HUES64 (cell line): ENCODE measurements at regions not wholly inside any gene's neighbourhood (a gene's known extent, or its start where the extent isn't known, plus 50 kb on each side); places are given as distances from the start of the nearest gene placed in this dataset.

Experiments used
- H3K27ac ChIP-seq: 2 replicates; pipeline ENCODE4 v1.7.0; 2013; ENCODE audit warnings: low read depth, low read length, inconsistent platforms
- H3K27me3 ChIP-seq: 2 replicates; pipeline ENCODE4 v1.6.1; 2013; ENCODE audit warnings: mild to moderate bottlenecking, low read length; ENCODE audit not compliant: insufficient read depth
- H3K36me3 ChIP-seq: 2 replicates; pipeline ENCODE4 v1.6.1; 2013; ENCODE audit warnings: mild to moderate bottlenecking, low read length; ENCODE audit not compliant: insufficient read depth
- H3K4me1 ChIP-seq: 2 replicates; pipeline ENCODE4 v1.6.1; 2013; ENCODE audit warnings: mild to moderate bottlenecking, low read length, moderate library complexity; ENCODE audit not compliant: insufficient read depth
- H3K4me3 ChIP-seq: 2 replicates; pipeline ENCODE4 v1.5.1; 2013; ENCODE audit warnings: mild to moderate bottlenecking, low read length, moderate library complexity
- H3K9ac ChIP-seq: 2 replicates; pipeline ENCODE4 v1.6.1; 2013; ENCODE audit warnings: mild to moderate bottlenecking, low read depth, low read length
- H3K9me3 ChIP-seq: 2 replicates; pipeline ENCODE4 v1.6.1; 2013; ENCODE audit warnings: low read depth, low read length; ENCODE audit not compliant: insufficient read depth
- WGBS: fragments of 150-250, 120-280 bp; methylation state at CpG from one replicate; pipeline ENCODE4 v1.1.7; 2013; ENCODE audit warnings: missing lambda C conversion rate; 5-methylcytosine and 5-hydroxymethylcytosine counted together

DNA sequence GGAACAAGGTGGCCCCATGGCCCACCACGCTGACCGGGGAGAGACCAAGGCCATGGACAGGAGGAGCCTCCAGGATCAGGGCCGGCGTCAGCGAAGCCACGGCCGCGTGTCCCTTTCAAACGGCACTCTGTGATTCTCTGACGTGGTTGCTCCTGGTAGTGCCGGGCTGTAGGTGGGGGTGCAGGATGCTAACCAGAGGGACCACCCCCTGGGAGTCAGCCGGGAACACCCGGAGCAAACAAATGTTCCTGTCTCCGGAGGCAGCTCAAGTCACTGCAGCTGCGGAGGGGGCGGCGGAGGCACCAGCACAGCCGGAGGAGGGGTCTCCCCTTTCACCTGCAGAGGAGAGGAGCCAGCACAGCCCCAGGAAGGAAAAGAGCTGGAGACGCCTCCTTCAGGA lies 750.6 kb upstream of the SALL3 start:
- Histone ChIP-seq H3K36me3 (no peaks in the 10 kb centered on the region), H3K4me3 (peak overlapping the region; percentile 27; the same call in 1 of the 2 replicates), H3K27me3 (no peaks in the 10 kb centered on the region), H3K4me1 (peaks cover 3% of the 10 kb centered on the region; the same call in 1 of the 2 replicates), H3K9ac (no peak overlapping the region), H3K9me3 (no peaks in the 10 kb centered on the region), H3K27ac (no peak overlapping the region)
- 38% methylated on average over 19 of the region's 19 CpGs for WGBS

DNA sequence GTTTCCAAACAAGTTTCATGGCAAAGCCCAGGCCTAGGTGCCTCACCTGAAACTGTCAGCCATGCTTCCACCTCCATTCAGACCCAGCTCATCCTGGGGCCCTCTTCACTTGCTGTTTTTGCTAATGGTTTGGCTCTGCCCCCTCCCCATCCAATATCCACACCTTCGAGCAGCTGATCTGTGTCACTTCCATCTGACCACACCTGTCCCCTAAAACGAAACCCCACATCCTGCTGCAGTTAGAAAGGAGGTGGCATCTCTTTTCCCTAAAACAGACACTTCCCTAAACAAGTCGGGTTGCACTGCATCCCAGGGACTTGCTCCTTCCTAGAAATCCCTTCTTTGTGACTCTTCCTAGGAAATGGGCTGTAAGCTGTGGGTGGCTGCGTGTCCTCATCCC lies 748.7 kb upstream of the SALL3 start:
- Histone ChIP-seq H3K9me3 (no peaks in the 10 kb centered on the region), H3K4me1 (peaks cover 3% of the 10 kb centered on the region; the same call in 1 of the 2 replicates), H3K27ac (no peak overlapping the region), H3K36me3 (no peaks in the 10 kb centered on the region), H3K9ac (no peak overlapping the region), H3K4me3 (no peak overlapping the region), H3K27me3 (no peaks in the 10 kb centered on the region)
- 84% methylated on average over 4 of the region's 4 CpGs for WGBS

DNA sequence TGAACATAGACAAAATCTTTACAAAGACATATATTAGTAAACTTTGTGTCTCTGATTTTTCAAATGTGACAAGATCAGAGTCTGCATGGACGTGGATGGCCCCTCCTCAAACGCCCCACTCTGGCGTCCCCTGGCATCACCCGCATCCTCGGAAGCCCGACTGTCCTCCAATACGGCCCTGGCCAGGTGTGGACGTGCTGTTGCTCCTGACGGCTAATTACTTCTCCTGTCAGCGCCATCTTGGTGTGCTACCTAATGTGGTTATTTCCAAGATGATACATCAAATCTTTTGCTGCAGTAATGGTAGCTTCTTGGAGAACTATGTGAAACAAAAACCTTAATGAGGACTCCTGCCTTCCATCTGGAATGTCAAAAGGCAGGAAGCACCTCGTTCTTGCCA lies 747.4 kb upstream of the SALL3 start:
- H3K9me3 ChIP-seq: no peaks in the 10 kb centered on the region
- no peak overlapping the region for H3K4me3 ChIP-seq
- WGBS: 86% methylated on average over 11 of the region's 11 CpGs
- no peak overlapping the region for H3K27ac ChIP-seq
- H3K36me3 ChIP-seq: no peaks in the 10 kb centered on the region
- peaks cover 3% of the 10 kb centered on the region; the same call in 1 of the 2 replicates for H3K4me1 ChIP-seq
- H3K9ac ChIP-seq: no peak overlapping the region
- no peaks in the 10 kb centered on the region for H3K27me3 ChIP-seq

DNA sequence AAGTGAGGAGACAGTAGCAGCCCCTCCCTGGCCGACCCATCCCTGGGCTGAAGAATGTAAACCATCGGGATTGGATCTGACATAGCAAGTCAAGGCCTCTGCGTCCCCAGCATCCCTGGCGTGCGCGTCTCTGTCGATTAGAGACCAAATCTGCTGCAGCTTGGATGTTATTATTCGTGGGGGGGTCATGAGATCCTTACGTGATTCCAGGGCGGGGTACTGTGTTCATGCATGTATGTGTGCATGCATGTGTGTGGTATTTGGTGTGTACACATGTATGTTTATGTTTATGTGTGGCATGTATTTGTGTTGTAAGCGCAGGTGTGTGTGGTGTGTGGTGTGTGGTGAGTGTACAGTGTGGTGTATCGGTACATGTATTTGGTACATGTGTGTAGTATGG lies 741.8 kb upstream of the SALL3 start:
- H3K27ac ChIP-seq: no peak overlapping the region
- peaks cover 19% of the 10 kb centered on the region; the same call in 1 of the 2 replicates for H3K4me1 ChIP-seq
- no peaks in the 10 kb centered on the region for H3K36me3 ChIP-seq
- WGBS: 90% methylated on average over 12 of the region's 12 CpGs
- no peaks in the 10 kb centered on the region for H3K27me3 ChIP-seq
- no peaks in the 10 kb centered on the region for H3K9me3 ChIP-seq
- no peak overlapping the region for H3K9ac ChIP-seq
- no peak overlapping the region for H3K4me3 ChIP-seq

DNA sequence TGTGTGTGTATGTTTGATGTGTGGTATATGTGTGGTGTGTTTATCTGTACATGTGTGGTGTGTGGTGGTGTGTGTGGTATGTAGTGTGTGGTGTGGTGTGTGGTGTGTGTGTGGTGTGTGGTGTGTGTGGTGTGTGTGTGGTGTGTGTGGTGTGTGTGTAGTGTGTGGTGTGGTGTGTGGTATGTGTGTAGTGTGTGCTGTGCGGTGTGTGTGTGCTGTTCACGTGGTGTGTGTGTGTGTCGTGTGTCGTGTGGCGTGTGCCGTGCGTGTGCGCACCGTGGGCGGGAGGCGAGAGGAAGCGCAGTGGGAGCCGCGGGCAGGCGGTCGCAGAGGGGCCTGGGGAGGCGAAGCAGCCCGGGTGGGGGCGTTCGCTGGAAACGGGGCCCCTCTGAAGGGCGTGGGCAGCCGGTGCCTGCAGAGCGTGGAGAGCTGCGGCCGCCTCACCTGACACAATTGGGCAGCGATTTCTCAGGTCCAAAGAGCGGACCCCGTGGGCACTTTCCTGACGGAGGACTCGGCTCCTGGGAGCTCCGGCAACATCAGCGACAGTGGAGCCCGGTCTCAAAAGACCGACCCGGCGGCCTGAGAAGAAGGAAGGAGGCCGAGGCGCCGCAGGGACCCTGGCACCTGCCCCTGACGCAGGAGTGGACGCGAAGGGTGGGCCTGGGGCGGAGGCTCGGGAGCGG lies 741.1 kb upstream of the SALL3 start:
- no peaks in the 10 kb centered on the region for H3K9me3 ChIP-seq
- peaks cover 19% of the 10 kb centered on the region; the same call in 1 of the 2 replicates for H3K4me1 ChIP-seq
- no peak overlapping the region for H3K4me3 ChIP-seq
- 90% methylated on average over 46 of the region's 46 CpGs for WGBS
- H3K27ac ChIP-seq: no peak overlapping the region
- H3K27me3 ChIP-seq: no peaks in the 10 kb centered on the region
- H3K36me3 ChIP-seq: no peaks in the 10 kb centered on the region
- H3K9ac ChIP-seq: no peak overlapping the region

DNA sequence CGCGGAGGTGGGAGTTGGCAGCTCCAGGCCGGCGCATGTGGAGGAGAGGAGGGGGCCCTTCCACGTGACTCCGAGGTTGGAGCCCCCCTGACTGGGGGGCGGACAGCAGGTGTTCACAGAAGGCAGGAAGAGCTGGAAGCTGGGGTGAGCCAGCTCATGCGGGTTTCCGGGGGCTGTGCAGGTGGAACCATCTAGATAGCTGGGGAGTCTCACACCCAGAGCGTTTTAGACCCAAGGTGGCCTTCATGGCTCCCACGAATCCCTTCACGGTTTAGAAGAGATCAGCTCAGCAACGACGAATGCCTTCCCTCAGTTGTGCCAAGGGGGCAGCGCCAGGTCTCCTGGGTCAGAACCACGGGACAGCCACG lies 740.5 kb upstream of the SALL3 start:
- Histone ChIP-seq H3K27ac (no peak overlapping the region), H3K27me3 (no peaks in the 10 kb centered on the region), H3K4me1 (peaks cover 19% of the 10 kb centered on the region; the same call in 1 of the 2 replicates), H3K36me3 (no peaks in the 10 kb centered on the region), H3K4me3 (no peak overlapping the region), H3K9ac (no peak overlapping the region), H3K9me3 (no peaks in the 10 kb centered on the region)
- 89% methylated on average over 17 of the region's 17 CpGs for WGBS

DNA sequence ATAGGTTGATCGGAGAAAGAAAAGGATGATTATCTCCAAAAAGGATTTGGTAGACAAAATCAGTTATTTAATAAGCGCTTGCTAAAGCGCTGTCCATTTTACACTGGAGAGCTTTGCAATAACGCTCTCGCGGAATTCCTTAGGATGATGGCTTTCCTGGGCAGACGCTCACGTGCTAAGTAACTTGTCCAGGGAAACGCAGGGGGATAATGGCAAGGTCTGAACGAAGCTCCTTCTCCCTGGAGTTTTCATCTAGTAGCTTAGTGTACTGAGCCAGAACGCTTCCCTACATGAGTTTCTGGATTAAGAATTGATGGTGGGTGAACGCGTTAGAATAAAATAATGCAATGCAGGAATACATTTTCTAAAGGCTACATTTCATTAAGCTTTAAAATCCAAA lies 739.5 kb upstream of the SALL3 start:
- H3K36me3 ChIP-seq: no peaks in the 10 kb centered on the region
- WGBS: 89% methylated on average over 11 of the region's 13 CpGs
- H3K4me1 ChIP-seq: peaks cover 19% of the 10 kb centered on the region; the same call in 1 of the 2 replicates
- no peaks in the 10 kb centered on the region for H3K27me3 ChIP-seq
- H3K4me3 ChIP-seq: no peak overlapping the region
- H3K27ac ChIP-seq: no peak overlapping the region
- H3K9ac ChIP-seq: no peak overlapping the region
- H3K9me3 ChIP-seq: no peaks in the 10 kb centered on the region

DNA sequence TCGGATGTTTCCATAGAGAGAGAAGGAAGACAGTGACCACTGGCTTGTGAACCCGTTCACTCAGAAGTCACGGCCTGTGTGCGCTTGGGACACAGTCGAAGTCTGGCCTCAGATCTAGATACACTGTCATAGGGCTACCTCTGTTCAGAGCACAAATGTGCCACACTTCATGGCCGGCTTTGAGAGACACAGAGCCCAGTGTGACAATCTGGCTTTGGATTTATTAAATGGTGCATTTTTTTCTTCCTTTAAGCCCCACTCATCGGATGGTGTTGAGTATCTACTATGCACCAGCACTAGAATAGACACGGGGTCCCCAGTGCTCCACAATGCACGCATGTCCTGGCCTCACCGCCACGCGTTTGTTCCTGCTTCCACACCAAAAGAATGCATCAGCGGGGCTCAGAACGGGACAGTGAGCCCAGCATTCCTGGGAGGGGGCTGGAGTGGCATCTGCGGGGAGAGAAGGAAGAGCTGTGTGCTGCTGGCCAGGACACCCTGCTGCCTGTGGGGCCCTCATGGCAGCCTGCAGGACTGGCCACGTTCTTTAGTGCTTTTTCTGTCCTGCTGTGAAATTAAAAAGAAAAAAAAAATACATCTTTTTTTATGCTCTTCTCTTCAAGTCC lies 738.9 kb upstream of the SALL3 start:
- Histone ChIP-seq H3K27me3 (no peaks in the 10 kb centered on the region), H3K36me3 (no peaks in the 10 kb centered on the region), H3K4me3 (no peak overlapping the region), H3K9me3 (no peaks in the 10 kb centered on the region), H3K9ac (no peak overlapping the region), H3K27ac (no peak overlapping the region), H3K4me1 (peaks cover 19% of the 10 kb centered on the region; the same call in 1 of the 2 replicates)
- 72% methylated on average over 15 of the region's 16 CpGs for WGBS

DNA sequence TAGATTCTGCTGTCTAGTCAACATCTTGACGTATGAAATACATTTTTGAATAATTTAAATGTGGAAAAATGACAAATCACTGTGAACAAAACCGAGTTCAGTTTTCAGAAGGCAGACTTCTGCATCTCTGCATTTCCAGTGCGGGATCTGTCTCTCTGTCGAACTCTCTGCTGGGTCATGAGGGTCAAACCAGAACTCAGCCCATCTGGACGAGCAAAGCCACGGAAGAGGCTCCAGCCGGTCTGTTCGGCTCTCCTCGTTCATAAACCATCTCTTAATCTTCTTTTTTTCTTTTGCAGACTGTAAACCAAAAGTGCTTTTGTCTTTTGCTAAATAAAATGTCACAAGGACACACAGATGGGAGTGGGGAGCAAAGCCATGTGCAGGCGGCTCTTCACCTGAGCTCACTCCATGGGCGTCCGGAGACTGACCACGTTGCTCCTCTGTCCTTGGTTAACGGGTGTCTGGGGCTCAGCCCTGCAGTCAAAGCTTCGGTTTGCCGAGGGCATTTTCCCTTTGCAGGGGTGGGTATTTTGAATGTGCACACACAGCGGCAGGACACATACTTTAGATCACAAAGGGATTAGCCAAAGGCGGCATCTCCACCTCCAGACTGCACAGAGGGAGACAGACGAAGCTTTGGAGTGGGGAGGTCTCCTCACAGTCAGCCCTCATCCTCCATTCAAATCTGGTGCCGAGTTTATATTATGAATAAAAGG lies 737.9 kb upstream of the SALL3 start:
- 84% methylated on average over 16 of the region's 20 CpGs for WGBS
- Histone ChIP-seq H3K9ac (no peak overlapping the region), H3K36me3 (no peaks in the 10 kb centered on the region), H3K4me3 (no peak overlapping the region), H3K4me1 (peaks cover 19% of the 10 kb centered on the region; the same call in 1 of the 2 replicates), H3K27ac (no peak overlapping the region), H3K9me3 (no peaks in the 10 kb centered on the region), H3K27me3 (no peaks in the 10 kb centered on the region)

DNA sequence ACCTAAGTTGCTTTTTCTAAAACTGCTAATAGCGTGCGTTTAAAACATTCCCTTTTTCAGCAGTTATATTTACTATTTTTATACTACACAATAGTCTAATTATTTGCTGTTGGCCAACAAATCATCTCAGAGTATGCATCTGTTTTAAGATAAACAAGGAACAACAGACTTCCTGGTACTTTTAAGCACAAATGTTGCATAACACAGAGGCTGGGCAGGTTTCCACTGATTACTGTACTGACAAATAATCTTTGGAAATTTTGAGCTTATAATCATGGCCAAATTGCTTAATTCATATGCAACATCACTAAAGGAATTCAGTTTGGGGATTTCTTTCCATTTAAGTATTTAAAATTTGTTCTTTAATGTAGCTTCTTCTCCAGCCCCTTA lies 737.4 kb upstream of the SALL3 start:
- WGBS: 93% methylated on average over 2 of the region's 2 CpGs
- H3K27ac ChIP-seq: no peak overlapping the region

DNA sequence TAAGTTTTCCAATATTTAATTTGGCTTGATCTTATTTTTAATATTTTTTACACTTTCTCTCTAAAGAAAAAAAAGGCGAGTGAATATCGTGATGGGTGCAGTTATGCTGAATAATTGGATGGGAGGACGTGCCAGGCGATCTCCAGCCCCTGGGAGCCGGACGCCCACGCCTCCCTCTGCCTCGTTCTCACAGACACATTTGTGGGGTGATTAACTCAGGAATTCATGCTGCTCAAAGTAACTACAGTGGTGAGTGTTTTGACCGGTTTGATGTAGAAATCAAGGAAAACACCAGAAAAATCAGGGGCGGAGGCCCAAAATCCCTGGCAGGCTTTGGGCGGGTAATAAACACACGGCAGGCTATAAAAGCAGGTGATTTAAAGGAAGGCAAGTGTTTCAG lies 736.8 kb upstream of the SALL3 start:
- Histone ChIP-seq H3K9ac (no peak overlapping the region), H3K9me3 (no peaks in the 10 kb centered on the region), H3K4me1 (peaks cover 19% of the 10 kb centered on the region), H3K27me3 (no peaks in the 10 kb centered on the region), H3K4me3 (no peak overlapping the region), H3K27ac (no peak overlapping the region), H3K36me3 (no peaks in the 10 kb centered on the region)
- 80% methylated on average over 12 of the region's 12 CpGs for WGBS

More for the DNA sequence above, 737.4 kb upstream of the SALL3 start:
- Histone ChIP-seq H3K4me3 (no peak overlapping the region), H3K4me1 (peaks cover 19% of the 10 kb centered on the region), H3K9me3 (no peaks in the 10 kb centered on the region), H3K36me3 (no peaks in the 10 kb centered on the region), H3K27me3 (no peaks in the 10 kb centered on the region), H3K9ac (no peak overlapping the region)
